GM19463 (cell line): ENCODE measurements at regions not wholly inside any gene's neighbourhood (a gene's known extent, or its start where the extent isn't known, plus 50 kb on each side); places are given as distances from the start of the nearest gene placed in this dataset.
A peak's percentile ranks its signal among the peaks of the same experiment; 100 is the strongest.
"Not testable (repeated sequence)": the region's sequence is repeated elsewhere in the genome, so short reads cannot be mapped to it uniquely, and the experiment has no call there.

Experiments
- ATAC-seq: cut with Tn5 transposase; IDR thresholded peaks from one replicate; pipeline ENCODE4 v1.9.1; 2021; ENCODE audit warnings: mild to moderate bottlenecking, moderate library complexity; ENCODE audit not compliant: unreplicated experiment

DNA sequence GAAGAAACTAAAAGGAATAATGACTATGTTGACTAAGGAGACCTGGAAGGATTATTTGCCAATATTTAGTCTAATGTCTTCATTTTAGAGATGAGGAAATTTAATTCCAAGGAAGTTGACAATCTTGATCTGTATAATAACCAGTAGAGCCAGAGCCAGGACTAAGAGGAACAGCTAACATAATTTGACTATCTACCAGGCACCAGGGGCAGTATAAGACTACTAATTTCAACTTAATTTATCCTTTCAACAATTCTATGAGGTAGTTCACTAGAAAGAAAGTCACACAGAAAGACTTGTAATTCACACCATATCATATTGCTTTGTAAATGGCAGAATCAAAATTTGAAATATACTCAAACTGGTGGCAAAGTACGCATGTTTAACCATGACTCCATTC is 273.0 kb upstream of the STXBP5 start:
- ATAC-seq, result no peak

DNA sequence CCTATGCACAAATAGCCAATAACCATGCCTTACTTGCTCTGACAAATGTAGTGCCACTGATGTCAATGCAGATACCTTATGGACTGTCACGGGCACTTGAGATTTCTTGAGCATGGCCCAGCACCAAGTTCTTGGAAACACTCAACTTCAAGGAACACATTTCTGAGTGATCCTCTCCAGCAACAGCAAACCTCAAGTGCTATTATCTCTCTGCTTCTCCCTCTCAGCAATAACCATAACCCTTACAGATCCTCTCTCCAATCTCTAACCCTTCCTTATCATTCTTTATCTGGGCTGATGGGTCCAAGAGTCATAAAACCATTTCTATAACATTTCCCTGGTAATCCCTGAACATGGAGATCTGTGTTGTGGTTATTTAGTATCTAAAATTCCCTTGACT is 266.9 kb upstream of the STXBP5 start:
- ATAC-seq, result no peak

GRCh38 chr6:146938266-146938665 is 266.0 kb upstream of the STXBP5 start:
- ATAC-seq, result no peak

- ATAC-seq, result not testable (repeated sequence)
These were observed 264.8 kb upstream of the STXBP5 start for GRCh38 chr6:146939456-146939855.

GRCh38 chr6:146943664-146944063 is 260.6 kb upstream of the STXBP5 start:
- no peak for ATAC-seq

DNA sequence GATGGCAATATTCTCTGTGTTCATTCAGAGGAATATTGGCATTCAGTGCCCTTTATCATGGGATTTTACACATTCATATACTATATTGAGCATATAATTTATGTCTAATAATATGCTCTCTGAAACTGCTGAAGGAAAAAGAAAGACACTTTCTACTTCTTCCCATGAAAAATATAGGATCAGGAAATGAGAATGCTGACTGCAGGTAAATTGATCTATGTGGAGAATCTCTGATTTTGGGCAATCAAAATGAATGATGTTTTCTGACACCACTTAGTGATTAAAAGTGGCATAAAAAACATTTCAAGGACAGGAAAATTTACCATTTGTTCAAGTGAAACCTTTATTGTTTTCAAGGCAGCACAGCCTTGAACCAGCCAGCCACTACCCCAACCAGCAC is 260.1 kb upstream of the STXBP5 start:
- ATAC-seq, result no peak

DNA sequence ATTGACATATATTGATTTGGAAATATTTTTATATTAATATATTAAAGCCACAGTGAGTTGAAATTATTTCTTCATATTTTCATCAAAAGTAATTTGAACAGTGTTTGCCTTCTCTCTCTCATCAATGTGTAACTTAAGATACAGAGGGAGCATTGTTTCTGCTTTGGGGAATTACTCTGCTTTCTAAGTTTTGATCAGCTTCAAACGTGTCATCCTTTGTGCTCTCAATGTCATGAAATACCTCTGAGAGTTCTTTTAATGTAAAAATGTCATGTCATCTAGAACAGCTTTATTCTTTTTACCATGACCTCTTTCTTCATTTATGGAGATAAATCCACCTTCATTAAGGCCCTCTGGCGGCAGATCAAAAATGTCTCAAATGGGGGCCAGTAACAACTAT is 259.4 kb upstream of the STXBP5 start:
- ATAC-seq, result no peak

DNA sequence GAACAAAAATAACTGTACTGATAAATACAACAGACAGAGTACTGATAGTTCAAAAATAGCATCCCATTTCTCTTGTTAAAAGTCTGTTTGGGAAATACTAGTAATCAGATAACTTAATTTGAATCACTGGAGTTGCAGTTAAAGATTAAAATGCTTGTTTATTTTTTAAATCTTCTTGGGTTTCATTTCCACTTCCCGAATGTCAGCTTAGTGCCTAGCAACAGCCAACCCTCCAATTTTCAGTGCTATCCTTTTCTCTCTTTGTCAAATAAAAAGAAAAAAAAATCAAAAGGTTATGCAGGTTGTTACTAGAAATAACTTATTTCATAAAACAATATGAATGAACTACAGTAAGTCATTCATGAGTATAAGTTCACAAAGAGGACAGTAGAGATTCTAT is 257.7 kb upstream of the STXBP5 start:
- ATAC-seq, result peak; percentile 33

GRCh38 chr6:146948790-146949342 is 255.4 kb upstream of the STXBP5 start:
- no peak for ATAC-seq

- no peak for ATAC-seq
These were observed 254.8 kb upstream of the STXBP5 start for GRCh38 chr6:146949425-146949824.

DNA sequence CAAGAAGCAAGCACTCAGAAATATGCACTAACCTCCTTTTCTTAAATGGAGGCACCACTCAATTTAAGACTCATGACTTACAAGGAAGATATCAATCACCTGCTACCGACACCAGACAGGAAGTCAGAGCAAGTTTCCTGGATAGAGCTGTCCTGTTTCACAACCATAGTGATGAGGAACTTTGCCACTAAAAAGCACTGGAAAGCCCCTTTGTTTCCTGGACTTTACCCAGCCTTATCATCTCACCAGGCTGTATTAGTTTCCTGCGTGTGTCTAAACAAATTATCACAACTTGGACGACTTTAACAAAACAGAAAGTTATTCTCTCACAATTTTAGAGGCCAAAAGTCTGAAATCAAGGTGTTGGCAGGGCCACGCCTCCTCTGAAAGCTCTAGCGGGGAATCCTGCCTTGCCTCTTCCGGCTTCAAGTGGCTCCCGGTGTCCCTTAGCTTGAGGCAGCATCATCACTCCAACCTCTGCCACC is 253.8 kb upstream of the STXBP5 start:
- no peak for ATAC-seq

- no peak for ATAC-seq
These were observed 248.6 kb upstream of the STXBP5 start for GRCh38 chr6:146955570-146955969.

GRCh38 chr6:146957181-146958093 is 246.8 kb upstream of the STXBP5 start:
- no peak for ATAC-seq

- no peak for ATAC-seq
These were observed 242.4 kb upstream of the STXBP5 start for GRCh38 chr6:146961831-146962230.

GRCh38 chr6:146962329-146962728 is 241.9 kb upstream of the STXBP5 start:
- no peak for ATAC-seq

DNA sequence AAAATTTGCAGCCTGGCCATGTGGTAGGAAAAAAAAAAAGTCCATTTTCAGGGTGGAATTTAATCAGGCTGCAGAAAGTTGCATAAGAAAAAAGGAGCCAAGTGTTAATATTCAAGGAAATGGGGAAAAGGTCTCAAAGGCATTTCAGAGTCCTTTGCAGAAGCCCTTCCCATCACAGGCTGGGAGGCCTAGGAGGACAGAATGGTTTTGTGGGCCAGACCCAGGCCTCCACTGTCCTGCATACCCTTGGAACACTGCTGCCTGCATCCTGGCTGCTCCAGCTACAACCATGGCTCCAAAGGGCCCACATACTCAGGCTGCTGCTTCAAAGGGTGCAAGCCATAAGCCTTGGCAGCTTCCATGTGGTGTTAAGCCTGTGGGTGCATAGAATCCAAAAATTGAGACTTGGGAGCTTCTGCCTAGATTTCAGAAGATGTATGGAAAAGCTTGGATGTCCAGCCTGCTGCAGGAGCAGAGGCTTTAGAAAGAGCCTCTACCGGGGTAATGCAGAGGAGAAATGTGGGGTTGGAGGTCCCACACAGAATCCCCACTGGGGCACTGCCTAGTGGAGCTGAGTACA is 239.0 kb upstream of the STXBP5 start:
- ATAC-seq, result no peak

DNA sequence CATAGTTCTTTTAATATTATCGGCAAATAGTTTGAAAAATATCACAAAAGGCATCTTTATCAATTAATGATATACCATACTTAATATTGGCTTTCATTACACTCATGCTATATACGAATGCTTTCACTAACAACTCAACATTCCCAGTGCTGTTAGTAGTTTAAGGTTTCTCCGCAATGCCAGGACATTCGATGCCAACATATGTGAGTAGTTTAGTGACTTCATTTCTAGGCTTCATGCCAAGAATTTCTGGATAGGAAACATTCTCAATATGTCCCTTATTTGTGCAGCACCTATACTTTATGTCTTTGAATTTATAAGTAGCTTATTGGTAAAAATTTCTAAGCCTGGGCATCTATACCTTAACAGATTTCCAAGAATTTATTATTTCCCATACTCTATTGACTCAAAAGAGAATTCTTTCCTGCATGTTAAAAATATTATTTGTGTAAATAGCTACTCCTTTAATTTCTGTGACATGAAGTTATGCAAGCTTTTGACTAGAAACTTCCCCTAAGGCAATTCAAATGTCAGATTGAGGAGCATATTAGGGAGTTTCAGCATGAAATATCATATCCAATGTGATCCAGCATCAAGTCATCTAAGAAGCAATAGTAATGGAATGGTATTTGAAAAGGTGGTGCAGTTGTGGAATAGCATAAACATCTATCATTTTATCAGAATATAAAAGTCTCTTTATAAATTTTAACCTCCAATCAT is 236.0 kb upstream of the STXBP5 start:
- no peak for ATAC-seq

DNA sequence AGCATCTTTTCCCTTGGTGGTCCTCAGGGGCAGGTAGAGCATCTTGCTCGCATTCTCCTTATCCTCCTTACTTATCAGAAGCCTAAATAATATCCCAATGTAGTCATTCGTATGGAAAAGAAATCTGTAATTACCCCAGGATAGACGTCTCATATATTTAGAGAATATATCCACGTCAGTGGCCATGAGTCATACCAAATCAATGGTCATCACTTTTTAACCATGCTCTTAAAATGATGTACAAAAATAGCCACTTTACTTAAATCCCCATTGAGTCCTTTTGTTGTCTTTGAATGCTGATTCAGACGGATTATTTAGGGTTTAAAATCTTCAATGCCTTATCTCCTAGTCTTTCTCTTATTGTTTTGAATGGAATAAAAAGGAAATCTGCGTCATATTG is 231.7 kb upstream of the STXBP5 start:
- ATAC-seq, result no peak

GRCh38 chr6:146974351-146974750 is 229.9 kb upstream of the STXBP5 start:
- ATAC-seq, result no peak

GRCh38 chr6:146975093-146975492 is 229.1 kb upstream of the STXBP5 start:
- no peak for ATAC-seq

- ATAC-seq, result no peak
These were observed 223.3 kb upstream of the STXBP5 start for GRCh38 chr6:146980900-146981329.
